HG02623 (cell line): ENCODE measurements at regions not wholly inside any gene's neighbourhood (a gene's known extent, or its start where the extent isn't known, plus 50 kb on each side); places are given as distances from the start of the nearest gene placed in this dataset.

Experiments used
- ATAC-seq: cut with Tn5 transposase; IDR thresholded peaks from one replicate; pipeline ENCODE4 v1.9.1; 2021; ENCODE audit warnings: moderate library complexity; ENCODE audit not compliant: unreplicated experiment

- ATAC-seq = no peak
Measured at GRCh38 chr1:34597877-34598514, 156.9 kb upstream of the GJB5 start.

- no peak for ATAC-seq
Measured at GRCh38 chr1:34602907-34603306, 151.9 kb upstream of the GJB5 start.

- no peak for ATAC-seq
Measured at GRCh38 chr1:34603594-34603993, 151.3 kb upstream of the GJB5 start.

DNA sequence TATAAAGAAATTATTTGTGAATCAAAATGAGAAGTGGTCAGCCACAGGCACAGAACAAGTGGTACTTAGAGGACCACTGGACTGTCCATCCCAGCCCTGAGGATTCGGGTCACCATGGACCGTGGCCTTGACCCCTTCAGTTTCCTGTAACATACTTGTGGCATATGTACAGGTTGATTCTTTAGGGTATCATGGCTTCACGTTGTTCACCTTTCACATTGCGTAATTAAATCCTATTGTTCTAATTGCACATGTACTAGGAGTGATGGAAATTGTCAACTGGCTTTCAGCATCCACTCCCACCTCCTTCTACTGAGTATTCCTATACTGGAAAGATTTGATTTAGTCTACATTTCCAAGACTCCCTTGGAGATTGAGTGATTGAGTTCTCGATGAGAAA, 148.3 kb upstream of the GJB5 start:
- ATAC-seq = no peak

GRCh38 chr1:34610063-34610462, 144.8 kb upstream of the GJB5 start:
- ATAC-seq = no peak

- no peak for ATAC-seq
Measured at GRCh38 chr1:34611571-34611970, 143.3 kb upstream of the GJB5 start.

- ATAC-seq = no peak
Measured at GRCh38 chr1:34612091-34612827, 142.6 kb upstream of the GJB5 start.

GRCh38 chr1:34617321-34618118, 137.3 kb upstream of the GJB5 start:
- ATAC-seq = no peak

- no peak for ATAC-seq
Measured at GRCh38 chr1:34618381-34618780, 136.5 kb upstream of the GJB5 start.

GRCh38 chr1:34619256-34619655, 135.6 kb upstream of the GJB5 start:
- no peak for ATAC-seq

GRCh38 chr1:34621916-34622315, 132.9 kb upstream of the GJB5 start:
- ATAC-seq = no peak

- no peak for ATAC-seq
Measured at GRCh38 chr1:34625521-34626015, 129.3 kb upstream of the GJB5 start.

DNA sequence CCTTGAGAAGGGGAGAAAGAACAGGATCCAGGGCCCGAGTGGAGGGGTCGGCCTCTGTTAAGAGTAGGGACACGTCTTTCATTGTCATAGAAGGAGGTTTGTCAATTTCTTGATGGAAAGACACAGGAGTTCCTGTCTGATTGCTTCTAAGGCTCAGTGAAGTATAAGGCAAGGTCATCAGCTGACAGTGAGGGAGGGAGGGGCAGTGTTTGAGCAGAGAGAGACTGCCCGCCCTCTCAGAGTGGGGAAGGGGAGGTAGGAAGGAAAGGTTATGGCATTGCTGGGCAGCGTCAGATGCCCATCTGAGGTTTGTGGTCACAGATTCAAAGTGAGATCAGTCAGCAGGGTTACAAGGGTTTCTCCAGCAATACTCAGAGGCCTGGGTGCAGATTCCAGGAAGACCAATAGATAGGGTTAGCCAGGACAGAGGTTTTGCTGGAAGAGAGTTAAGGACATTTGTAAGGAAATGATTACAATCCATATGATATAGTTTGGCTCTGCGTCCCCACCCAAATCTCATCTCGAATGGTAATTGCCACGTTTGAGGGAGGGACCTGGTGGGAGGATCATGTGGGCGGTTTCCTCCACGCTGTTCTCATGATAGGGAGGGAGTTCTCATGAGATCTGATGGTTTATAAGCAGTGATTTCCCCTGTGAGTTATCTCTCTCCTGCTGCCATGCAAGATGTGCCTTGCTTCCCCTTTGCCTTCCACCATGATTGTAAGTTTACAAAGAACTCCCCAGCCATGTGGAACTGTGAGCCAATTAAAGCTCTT, 127.2 kb upstream of the GJB5 start:
- no peak for ATAC-seq

DNA sequence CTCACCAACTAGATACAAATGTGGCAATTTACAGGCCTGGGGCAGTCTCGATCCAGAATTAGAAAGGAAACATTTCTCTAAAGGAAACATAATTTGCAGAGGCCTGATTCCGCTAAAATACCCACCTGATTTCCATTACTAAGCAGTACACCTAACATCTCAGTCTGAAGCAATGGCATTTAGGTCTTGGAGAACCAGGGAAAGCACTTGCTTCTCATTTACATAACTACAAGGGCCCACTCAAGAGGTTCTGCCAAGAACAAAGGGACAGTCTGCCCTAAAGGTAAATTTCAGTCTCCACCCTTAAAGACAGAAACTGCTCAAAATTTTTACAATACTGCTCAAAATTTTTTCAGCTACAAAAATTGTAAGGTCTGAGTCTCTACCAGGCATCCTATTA, 123.7 kb upstream of the GJB5 start:
- ATAC-seq = no peak

GRCh38 chr1:34639701-34640100, 115.1 kb upstream of the GJB5 start:
- ATAC-seq = no peak

DNA sequence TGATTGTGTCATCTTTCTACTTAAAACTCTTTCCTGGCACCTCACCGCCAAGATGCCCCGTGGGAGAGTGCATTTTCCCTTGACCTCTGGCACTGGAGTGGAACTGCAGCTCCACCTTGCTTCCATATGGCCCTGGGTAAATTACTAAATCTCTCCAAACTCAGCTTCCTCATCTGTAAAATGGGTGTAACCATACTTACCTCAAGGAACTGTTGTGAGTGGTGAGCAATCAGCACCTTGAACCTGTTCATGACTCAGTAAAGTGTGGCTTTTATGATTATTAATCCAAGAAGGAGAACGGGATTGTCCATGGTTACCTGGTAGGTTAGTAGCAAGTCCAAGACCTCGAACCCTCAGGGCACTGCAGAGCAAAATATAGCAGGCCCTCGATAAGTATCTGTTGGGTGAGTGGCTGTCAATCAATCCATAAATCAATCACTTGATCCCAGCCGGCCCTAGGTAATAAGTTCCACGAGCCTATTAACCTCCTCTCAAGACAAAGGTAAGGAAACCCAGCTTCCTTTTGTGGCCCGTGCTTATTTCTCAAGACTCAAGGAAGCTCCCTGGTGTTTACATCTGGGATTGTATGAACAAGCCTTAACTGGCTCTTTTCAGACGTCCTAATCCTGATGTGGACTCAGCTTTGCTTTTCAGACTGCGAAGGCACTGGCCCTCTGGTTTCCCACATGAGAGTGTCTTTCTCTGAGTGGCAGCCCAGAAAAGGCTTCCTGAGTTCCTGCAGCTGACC, 114.0 kb upstream of the GJB5 start:
- no peak for ATAC-seq

- no peak for ATAC-seq
Measured at GRCh38 chr1:34642679-34643078, 112.2 kb upstream of the GJB5 start.

DNA sequence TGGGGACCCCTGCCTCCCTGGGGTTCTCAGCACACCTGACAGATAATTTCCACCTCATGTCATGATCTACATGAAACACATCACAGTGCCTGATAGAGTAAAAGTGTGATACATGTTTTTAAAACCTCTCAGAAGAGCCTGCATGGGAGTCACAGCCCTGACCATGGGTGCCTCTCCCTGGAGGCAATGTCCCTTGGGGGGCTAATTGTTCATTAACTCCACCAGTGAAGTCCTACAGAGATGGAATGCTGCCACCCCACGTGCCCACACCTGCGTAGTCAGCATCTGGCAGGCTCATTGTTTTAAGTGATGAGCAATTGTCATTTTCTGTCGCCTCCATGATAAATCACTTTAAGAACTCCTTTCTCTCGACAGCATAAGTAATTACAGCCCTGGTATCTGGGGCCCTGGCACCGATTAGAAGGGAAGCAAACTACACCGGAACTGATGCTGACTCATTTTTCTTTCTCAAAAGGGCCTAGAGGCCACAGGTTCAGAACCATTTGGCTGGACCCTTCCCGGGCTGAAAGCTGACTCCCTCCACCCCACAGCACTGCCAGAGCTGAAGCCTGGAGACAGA, 109.6 kb upstream of the GJB5 start:
- ATAC-seq = no peak

DNA sequence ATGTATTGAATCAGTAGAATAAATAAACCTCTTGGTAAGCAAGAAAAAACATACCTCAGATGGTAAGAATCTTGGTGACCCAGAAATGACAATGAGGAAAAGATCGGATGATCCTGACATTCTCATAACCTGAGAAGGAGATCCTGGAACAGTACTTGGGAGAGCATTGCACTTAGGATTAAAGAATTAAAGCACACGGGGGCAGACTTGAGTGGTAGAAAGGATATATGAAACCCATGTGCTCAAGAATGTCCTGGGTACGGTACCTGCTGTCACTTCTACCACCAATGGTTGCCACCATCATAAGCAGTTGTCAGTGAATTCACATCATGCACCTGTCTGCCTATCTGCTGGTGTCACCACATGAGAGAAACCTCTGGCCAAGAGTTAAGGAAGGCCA, 108.9 kb upstream of the GJB5 start:
- no peak for ATAC-seq

DNA sequence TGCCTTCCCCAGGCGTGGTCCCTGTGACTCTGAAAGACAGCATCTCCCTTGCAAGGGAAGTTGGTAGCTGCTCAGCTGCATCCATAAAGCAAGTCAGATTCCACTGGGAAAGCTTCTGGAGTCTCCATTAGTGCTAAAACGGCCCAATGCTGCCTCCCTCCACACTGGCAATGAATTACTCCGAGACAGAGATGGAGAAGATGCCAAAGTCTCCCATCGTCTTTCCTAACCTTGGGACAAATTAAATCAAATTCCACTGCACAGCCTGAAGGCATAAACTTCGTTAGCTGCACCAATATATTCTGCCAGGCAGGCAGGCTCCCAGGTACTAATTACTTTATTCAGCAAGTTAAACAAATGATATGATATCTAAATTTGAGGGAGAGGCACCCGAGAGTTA, 106.3 kb upstream of the GJB5 start:
- ATAC-seq = no peak
